SU-DHL-6 (cell line): ENCODE measurements at regions not wholly inside any gene's neighbourhood (a gene's known extent, or its start where the extent isn't known, plus 50 kb on each side); places are given as distances from the start of the nearest gene placed in this dataset.

Experiments
- H2AFZ ChIP-seq: fragments of 200-600 bp; sonication (generic); 2 replicates; pipeline ENCODE4 v1.6.1; 2014; ENCODE audit warnings: low read depth, mild to moderate bottlenecking, moderate library complexity, mixed read lengths, antibody characterized with exemption, low read length; ENCODE audit not compliant: severe bottlenecking
- H3F3A ChIP-seq: fragments of 200-600 bp; shearing (Covaris generic); 2 replicates; pipeline ENCODE4 v1.6.0; 2016; ENCODE audit warnings: antibody characterized with exemption, mild to moderate bottlenecking; ENCODE audit not compliant: insufficient read depth
- H3K27ac ChIP-seq: fragments of 200-600 bp; sonication (generic); 2 replicates; pipeline ENCODE4 v1.5.1; 2016; ENCODE audit warnings: low read depth, mild to moderate bottlenecking, low read length, moderate library complexity, mixed read lengths
- H3K27me3 ChIP-seq: fragments of 200-600 bp; sonication (generic), shearing (Covaris generic); 2 replicates; pipeline ENCODE4 v1.6.0; 2014; ENCODE audit warnings: mild to moderate bottlenecking, low read length
- H3K36me3 ChIP-seq: fragments of 200-600 bp; sonication (generic); 2 replicates; pipeline ENCODE4 v1.6.1; 2014; ENCODE audit warnings: mild to moderate bottlenecking, low read length, mixed read lengths
- H3K4me2 ChIP-seq: fragments of 300-600, 200-600 bp; shearing (Covaris generic), sonication (generic); 2 replicates; pipeline ENCODE4 v1.6.0; 2014; ENCODE audit warnings: low read length, low read depth, mild to moderate bottlenecking; ENCODE audit not compliant: poor library complexity, severe bottlenecking
- H3K4me3 ChIP-seq: fragments of 200-600 bp; sonication (generic); 2 replicates; pipeline ENCODE4 v1.5.1; 2014; ENCODE audit warnings: antibody characterized with exemption, low read length, mild to moderate bottlenecking, mixed read lengths; ENCODE audit not compliant: insufficient read depth, poor library complexity, severe bottlenecking
- H3K79me2 ChIP-seq: fragments of 200-600 bp; sonication (generic); 2 replicates; pipeline ENCODE4 v1.6.1; 2014; ENCODE audit warnings: mild to moderate bottlenecking, low read length, moderate library complexity; ENCODE audit not compliant: insufficient read depth
- H3K9ac ChIP-seq: fragments of 200-600 bp; sonication (generic); 2 replicates; pipeline ENCODE4 v1.7.0; 2014; ENCODE audit warnings: mild to moderate bottlenecking, low read length
- H3K9me2 ChIP-seq: fragments of 200-600 bp; sonication (generic); replicated peaks from 2 replicates; pipeline ENCODE4 v1.6.1; 2014; ENCODE audit warnings: low read length; ENCODE audit not compliant: insufficient read depth
- H3K9me3 ChIP-seq: fragments of 200-600 bp; sonication (generic); 2 replicates; pipeline ENCODE4 v1.6.1; 2014; ENCODE audit warnings: low read length, mixed read lengths; ENCODE audit not compliant: insufficient read depth
- H4K20me1 ChIP-seq: fragments of 200-600 bp; sonication (generic); 2 replicates; pipeline ENCODE4 v1.6.1; 2014; ENCODE audit warnings: low read depth, mild to moderate bottlenecking, antibody characterized with exemption, low read length, moderate library complexity, mixed read lengths
- CTCF ChIP-seq: fragments of 200-600 bp; sonication (generic); IDR thresholded peaks from one replicate; pipeline ENCODE4 v1.5.1; 2017; ENCODE audit warnings: antibody characterized with exemption, mild to moderate bottlenecking, low read length, moderate library complexity; ENCODE audit not compliant: insufficient read depth, poor library complexity, severe bottlenecking
- EZH2phosphoT487 ChIP-seq: fragments of 200-600 bp; sonication (generic), shearing (Covaris generic); conservative IDR thresholded peaks from 2 replicates; pipeline ENCODE4 v1.6.1; 2018; ENCODE audit warnings: mild to moderate bottlenecking, antibody characterized with exemption, low read length, moderate library complexity, mixed read lengths

GRCh38 chr2:79453918-79454317 lies 58.9 kb upstream of the CTNNA2 start:
- H3K9ac ChIP-seq = no peak overlapping the region
- TF ChIP-seq EZH2phosphoT487 = no peak
- H3K9me2 ChIP-seq = no peaks in the 10 kb centered on the region
- H4K20me1 ChIP-seq = no peaks in the 10 kb centered on the region
- H2AFZ ChIP-seq = no peak overlapping the region
- H3K27ac ChIP-seq = no peak overlapping the region
- H3K4me2 ChIP-seq = no peak overlapping the region
- no peaks in the 10 kb centered on the region for H3K27me3 ChIP-seq
- no peaks in the 10 kb centered on the region for H3F3A ChIP-seq
- no peaks in the 10 kb centered on the region for H3K9me3 ChIP-seq
- H3K36me3 ChIP-seq = no peaks in the 10 kb centered on the region
- no peaks in the 10 kb centered on the region for H3K79me2 ChIP-seq
- no peak overlapping the region for H3K4me3 ChIP-seq

GRCh38 chr2:79452651-79453050 lies 60.2 kb upstream of the CTNNA2 start:
- Histone ChIP-seq H3K9me3 (no peaks in the 10 kb centered on the region), H3K9ac (no peak overlapping the region), H3K9me2 (no peaks in the 10 kb centered on the region), H3K36me3 (no peaks in the 10 kb centered on the region), H3K4me3 (no peak overlapping the region), H3K4me2 (no peak overlapping the region), H3K79me2 (no peaks in the 10 kb centered on the region), H2AFZ (no peak overlapping the region), H3K27ac (no peak overlapping the region), H4K20me1 (no peaks in the 10 kb centered on the region), H3K27me3 (no peaks in the 10 kb centered on the region), H3F3A (no peaks in the 10 kb centered on the region)
- TF ChIP-seq CTCF (no peak), EZH2phosphoT487 (no peak)

GRCh38 chr2:79447463-79447862 lies 65.4 kb upstream of the CTNNA2 start:
- Histone ChIP-seq H3K9ac (no peak overlapping the region), H3K9me2 (no peaks in the 10 kb centered on the region), H3F3A (no peaks in the 10 kb centered on the region), H3K9me3 (no peaks in the 10 kb centered on the region), H2AFZ (no peak overlapping the region), H3K4me2 (no peak overlapping the region), H3K4me3 (no peak overlapping the region), H3K36me3 (no peaks in the 10 kb centered on the region), H3K27ac (no peak overlapping the region), H3K27me3 (no peaks in the 10 kb centered on the region), H4K20me1 (no peaks in the 10 kb centered on the region), H3K79me2 (no peaks in the 10 kb centered on the region)
- TF ChIP-seq EZH2phosphoT487 (no peak), CTCF (no peak)

- H3K4me2 ChIP-seq = no peak overlapping the region
- no peak for TF ChIP-seq CTCF
- no peak for TF ChIP-seq EZH2phosphoT487
- H3K79me2 ChIP-seq = no peaks in the 10 kb centered on the region
- H3K9me3 ChIP-seq = no peaks in the 10 kb centered on the region
- no peaks in the 10 kb centered on the region for H3F3A ChIP-seq
- H3K36me3 ChIP-seq = no peaks in the 10 kb centered on the region
- no peaks in the 10 kb centered on the region for H3K27me3 ChIP-seq
- H3K9me2 ChIP-seq = no peaks in the 10 kb centered on the region
- H4K20me1 ChIP-seq = no peaks in the 10 kb centered on the region
- no peak overlapping the region for H3K9ac ChIP-seq
- H2AFZ ChIP-seq = no peak overlapping the region
- H3K4me3 ChIP-seq = no peak overlapping the region
- H3K27ac ChIP-seq = no peak overlapping the region
Measured at GRCh38 chr2:79446313-79446712, 66.5 kb upstream of the CTNNA2 start.
